HG02763 (cell line): ENCODE measurements at regions not wholly inside any gene's neighbourhood (a gene's known extent, or its start where the extent isn't known, plus 50 kb on each side); places are given as distances from the start of the nearest gene placed in this dataset.
"Not testable (repeated sequence)": the region's sequence is repeated elsewhere in the genome, so short reads cannot be mapped to it uniquely, and the experiment has no call there.

ENCODE experiments used
- ATAC-seq: cut with Tn5 transposase; IDR thresholded peaks from one replicate; pipeline ENCODE4 v1.9.1; 2021; ENCODE audit warnings: mild to moderate bottlenecking, moderate library complexity; ENCODE audit not compliant: unreplicated experiment

GRCh38 chr18:51447351-51448342, 250.2 kb upstream of the MEX3C start:
- ATAC-seq, result no peak

- ATAC-seq, result no peak
Observed at GRCh38 chr18:51448949-51449348, 251.5 kb upstream of the MEX3C start.

- no peak for ATAC-seq
Observed at GRCh38 chr18:51453594-51453993, 256.1 kb upstream of the MEX3C start.

- no peak for ATAC-seq
Observed at GRCh38 chr18:51458861-51459260, 261.4 kb upstream of the MEX3C start.

- no peak for ATAC-seq
Observed at GRCh38 chr18:51461956-51462355, 264.5 kb upstream of the MEX3C start.

- no peak for ATAC-seq
Observed at GRCh38 chr18:51463483-51464136, 266.1 kb upstream of the MEX3C start.

GRCh38 chr18:51478908-51479307, 281.4 kb upstream of the MEX3C start:
- ATAC-seq, result no peak

- ATAC-seq, result no peak
Observed at GRCh38 chr18:51479736-51480135, 282.3 kb upstream of the MEX3C start.

GRCh38 chr18:51480407-51481261, 283.2 kb upstream of the MEX3C start:
- ATAC-seq, result no peak

GRCh38 chr18:51486735-51487366, 289.4 kb upstream of the MEX3C start:
- ATAC-seq, result no peak

GRCh38 chr18:51490417-51490816, 292.9 kb upstream of the MEX3C start:
- ATAC-seq, result no peak

GRCh38 chr18:51490860-51491259, 293.4 kb upstream of the MEX3C start:
- ATAC-seq, result no peak

GRCh38 chr18:51491678-51492372, 294.3 kb upstream of the MEX3C start:
- no peak for ATAC-seq

- no peak for ATAC-seq
Observed at GRCh38 chr18:51498085-51498855, 300.8 kb upstream of the MEX3C start.

- ATAC-seq, result no peak
Observed at GRCh38 chr18:51503351-51503750, 305.9 kb upstream of the MEX3C start.

- no peak for ATAC-seq
Observed at GRCh38 chr18:51506811-51507210, 309.3 kb upstream of the MEX3C start.

GRCh38 chr18:51508410-51508809, 310.9 kb upstream of the MEX3C start:
- not testable (repeated sequence) for ATAC-seq

- ATAC-seq, result no peak
Observed at GRCh38 chr18:51510020-51510419, 312.5 kb upstream of the MEX3C start.

GRCh38 chr18:51513517-51513916, 316.0 kb upstream of the MEX3C start:
- ATAC-seq, result no peak
